ENCODE measurements at regions not wholly inside any gene's neighbourhood (a gene's known extent, or its start where the extent isn't known, plus 50 kb on each side); places are given as distances from the start of the nearest gene placed in this dataset.
A peak's percentile ranks its signal among the peaks of the same experiment; 100 is the strongest.
"Not testable (repeated sequence)": the region's sequence is repeated elsewhere in the genome, so short reads cannot be mapped to it uniquely, and the experiment has no call there.

DNA sequence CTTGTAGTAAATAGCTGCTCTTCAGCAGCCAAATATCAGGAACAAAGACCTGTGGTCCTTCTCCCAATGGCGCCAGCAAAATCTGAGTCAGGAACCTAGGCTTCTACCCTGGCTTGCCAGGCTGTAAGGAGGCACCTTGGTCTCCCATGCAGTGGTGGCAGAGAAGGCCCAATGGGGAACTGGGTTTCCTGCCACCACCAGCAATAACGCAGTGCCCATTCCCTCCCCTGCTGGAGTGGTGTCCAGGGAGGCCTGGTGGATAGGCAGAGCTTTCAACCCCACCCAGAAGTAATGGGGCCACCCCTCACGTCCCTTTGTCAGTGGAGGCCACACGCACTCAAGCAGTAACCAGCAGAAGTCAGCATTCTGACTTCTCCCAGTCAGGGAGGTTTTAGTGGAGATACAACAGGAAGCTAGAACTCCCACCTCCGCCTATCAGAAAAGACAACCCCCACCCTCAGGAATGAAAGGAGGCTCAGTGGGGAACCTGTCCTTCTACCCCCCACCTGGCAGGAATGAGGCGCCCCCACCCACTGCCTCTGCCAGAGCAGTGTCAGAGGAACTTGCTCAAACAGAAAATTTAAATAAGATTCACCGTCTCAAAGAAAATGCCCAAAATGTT, 132.4 kb downstream of the COPS8 start:
- DNase-seq: peak; percentile 92

DNA sequence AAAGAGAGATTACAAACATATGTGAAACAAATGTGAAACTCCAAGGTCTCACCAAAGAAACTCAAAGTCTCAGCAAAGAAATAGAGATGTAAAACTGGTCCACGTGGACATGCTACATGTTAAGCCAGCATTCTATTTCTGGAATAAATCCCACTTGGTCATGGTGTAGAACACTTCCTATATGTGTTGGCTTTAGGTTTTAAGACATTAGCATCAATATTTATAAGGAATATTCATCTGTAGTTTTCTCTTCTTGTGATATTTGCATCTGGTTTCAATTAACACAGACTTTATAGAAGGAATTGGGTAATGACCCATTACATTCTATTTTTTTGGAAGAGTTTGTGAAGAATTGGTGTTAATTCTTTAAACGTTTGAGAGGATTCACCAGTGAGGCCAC, 133.1 kb downstream of the COPS8 start:
- DNase-seq: peak; percentile 94

DNA sequence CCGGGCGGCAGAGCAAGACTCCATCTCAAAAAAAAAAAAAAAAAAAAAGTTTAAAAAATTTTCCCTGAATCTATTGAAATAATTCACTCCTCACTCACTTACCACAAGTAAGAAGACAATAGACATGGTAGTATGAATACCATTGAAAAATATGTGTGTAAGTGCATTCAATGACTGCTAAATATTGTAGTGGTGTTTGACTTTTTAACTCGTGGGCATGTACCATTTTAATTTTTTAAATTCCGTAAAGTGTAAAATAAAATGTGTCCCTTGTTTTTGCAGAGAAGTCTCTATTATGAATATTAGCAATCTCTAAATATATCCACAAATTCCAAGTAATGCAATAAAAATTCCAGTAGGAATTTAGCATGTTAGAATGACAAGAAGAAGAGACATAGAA, 134.1 kb downstream of the COPS8 start:
- peak; percentile 64 for DNase-seq

DNA sequence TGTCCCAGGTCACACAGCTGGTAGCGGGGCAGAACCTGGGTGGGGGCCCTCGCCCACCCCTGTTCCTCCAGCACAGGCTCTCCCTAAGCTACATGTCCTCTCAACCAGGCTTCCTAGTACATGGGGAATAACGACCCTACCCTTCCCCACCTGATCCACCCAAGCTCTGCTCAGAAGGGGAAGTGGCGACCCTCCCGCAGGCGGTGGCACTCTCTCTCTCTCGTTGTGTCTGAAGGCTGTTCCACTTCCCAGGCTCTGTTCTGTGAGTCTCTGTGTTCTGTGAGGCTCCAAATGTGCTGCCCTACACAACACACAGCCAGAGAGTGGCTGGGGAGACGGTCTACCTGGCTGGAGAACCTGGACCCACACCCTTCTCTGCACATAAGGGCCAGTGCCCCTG, 135.8 kb downstream of the COPS8 start:
- DNase-seq: no peak

DNA sequence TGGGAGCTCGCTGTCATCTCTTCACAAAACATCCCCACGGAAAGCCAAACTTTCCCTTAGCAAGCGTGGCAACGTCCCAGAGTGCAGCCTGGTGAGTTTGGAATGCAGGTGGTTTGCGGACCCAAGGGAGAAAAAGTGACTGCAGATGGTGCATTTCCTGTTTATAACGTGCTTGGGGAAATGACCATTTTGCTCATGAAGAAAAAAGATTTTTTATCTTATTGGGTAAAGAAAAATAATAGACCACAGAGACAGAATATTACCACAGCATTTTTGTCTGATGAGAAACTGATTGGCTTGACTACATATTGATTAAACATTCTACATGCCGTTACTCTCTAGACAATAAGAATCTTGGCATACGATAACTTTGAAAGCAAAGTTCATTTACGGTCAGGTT, 136.5 kb downstream of the COPS8 start:
- DNase-seq: peak; percentile 97

DNA sequence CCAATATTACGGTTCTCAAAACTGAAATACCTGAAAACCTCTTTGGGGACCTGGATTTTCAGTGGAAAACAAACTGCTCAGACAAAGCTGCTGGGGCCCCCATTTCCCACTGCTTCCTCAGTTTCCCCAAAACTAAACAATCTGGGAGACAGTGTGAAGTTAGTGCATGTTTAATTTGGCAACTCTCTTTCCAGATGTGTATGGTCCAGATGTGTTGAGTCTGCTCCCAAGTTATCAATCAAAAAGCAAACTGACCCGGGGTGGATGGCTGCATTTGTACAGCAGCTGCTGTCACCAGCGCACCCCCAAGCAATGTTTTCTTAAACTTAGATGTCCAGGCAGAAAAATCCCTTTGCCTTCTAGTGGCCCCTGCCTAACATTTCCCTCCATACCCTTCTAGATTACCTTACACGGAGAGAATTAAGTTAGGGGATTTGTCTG, 136.9 kb downstream of the COPS8 start:
- DNase-seq: peak; percentile 57

DNA sequence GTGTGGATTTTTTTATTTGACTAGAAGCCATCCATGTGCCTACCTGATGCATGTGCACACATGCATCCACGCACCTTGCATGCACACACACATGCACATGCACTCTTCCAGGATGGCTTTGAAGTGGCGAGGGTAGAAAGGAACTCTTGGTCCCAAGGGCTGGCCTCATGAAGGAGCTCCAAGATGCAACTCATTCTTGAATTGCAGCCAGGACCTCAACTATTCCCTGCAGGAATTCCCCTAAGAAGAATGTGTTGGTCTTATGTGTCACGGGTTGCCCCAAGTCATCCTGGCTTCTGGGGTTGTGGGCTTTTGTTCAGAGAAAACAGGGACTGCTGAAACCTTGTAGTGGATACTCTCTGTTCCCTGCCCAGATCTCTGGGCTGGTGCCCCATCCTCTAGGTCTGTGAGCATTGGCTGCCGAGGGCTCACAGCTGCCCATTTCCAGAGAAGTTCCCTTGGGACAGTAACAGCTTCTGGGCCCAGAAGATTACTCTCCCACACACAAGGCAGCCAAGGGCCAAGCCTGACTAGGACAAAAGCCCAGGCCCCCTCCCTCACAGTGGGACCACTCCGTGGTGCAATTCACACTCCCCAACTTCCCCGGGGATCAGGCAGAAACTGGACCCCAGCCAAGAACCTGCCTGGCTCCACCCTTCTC, 137.6 kb downstream of the COPS8 start:
- peak; percentile 100 for DNase-seq

DNA sequence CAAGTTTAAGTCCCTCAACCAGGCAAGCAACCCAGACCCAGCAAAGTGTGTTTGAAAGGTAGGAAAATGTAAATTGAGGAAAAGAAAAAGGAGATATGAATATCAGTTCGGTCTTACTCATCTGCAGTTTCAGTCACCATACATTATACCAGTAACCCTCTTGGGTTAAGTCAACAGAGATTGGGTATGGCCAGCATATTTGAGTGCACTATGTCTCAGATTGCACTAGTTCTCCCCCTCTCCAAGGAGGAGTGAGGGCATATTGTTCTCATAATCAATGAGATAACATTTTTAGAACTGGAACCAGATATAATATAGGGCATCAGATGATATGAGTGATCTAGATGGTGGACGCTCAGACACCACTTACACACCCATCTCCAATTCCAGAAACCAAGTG, 141.5 kb downstream of the COPS8 start:
- no peak for DNase-seq

DNA sequence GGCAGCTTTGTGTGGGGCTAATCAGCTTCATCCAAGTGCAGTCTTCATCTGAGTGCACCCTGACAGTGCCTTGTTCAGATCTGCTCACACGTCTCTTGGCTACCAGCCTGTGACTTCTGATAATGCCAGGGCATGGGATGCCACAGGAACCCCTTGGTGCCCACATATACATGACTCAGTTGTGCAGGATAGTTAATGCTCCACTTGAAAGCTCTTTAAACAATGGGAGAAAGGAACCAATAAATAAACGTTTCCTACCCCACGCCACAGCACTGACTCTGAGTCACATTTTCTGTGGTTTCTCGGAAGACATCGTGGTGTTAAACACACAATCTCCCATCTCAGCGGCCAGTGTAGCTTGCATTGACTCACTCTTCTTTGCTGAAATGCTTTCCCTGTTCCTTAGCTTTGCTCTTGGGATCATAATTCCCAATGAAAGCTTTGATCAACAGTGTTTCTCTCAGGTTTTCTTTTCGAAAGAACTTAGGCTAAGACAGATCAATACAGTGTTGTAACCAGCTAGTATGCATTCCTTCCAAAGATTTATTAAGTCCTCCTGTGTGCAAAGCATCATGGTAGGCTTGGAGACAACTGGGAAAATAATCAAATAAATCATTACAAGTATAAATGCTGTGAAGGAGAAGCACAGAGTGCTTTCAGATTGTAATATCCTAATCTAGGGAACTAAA, 142.0 kb downstream of the COPS8 start:
- DNase-seq: peak; percentile 95

DNA sequence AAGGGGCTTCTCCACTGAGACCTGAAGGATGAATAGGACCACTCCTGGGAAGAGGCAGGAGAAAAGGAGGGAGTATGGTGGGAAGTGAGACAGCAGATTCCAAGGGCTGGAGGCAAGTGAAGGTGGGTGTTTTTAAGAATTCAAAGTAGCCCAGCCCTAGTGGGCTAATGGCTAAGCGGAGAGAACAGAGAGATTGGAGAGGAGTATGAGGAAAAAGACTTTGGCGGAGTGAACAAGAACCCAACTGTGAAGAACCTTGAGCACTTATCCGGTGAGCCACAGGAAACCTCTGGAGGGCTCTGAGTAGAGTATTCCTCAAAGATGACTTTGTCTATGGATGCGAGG, 142.6 kb downstream of the COPS8 start:
- DNase-seq: no peak

DNA sequence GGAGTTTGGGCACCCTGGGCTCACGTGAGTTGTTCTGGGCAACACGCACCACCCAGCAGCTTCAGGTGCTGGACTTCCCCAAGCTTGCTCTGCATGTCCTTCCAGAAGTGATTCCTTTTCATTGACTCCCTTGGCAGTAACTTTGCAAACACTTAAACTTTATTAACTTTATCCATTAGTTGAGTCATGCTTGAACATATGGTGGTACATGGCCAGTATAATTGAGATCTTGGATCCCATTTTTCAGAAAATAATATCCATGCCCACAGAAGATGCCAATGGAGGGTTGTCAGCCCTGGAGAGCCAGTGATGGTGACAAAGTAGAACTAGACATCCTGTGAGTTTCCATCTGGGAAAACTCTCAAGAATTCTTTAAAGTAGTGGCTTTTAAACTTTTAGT, 144.2 kb downstream of the COPS8 start:
- DNase-seq: no peak

DNA sequence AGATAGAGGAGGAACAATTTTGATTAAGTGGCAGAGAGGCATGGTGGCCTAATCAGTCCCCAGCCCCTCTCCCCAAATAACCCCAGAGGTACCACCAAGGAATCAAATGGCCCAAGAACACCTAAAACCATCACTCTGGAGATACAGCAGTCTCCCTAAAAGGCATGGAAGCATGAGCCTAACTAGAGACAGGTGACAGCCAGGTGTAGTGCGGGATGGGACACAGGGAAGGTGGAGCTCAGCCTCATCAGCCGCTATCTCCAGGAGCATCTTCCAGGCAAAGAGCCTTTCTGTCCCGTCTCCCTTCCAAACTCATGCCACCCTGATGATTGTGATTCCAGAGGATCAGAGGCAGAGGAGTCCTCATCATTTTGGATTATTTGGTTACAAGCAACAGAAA, 144.7 kb downstream of the COPS8 start:
- no peak for DNase-seq

DNA sequence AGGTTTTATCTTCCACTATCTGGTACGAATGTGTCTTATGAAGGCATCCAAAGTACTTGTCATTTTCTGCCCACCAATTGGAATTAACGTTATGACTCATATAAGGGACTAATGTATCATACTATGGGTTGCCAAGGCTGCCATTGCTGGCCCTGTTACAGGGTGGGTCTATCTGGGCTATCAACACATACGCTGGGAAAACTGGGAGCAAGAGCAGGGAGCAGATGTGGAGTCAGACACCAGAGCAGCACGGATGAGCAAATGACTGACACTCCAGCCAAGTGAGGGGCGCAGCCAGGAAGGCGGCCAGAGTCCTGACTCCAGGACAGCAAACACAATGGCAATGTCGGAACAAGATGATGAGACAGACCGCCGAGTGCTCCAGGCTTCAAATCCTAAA, 145.9 kb downstream of the COPS8 start:
- DNase-seq: no peak

DNA sequence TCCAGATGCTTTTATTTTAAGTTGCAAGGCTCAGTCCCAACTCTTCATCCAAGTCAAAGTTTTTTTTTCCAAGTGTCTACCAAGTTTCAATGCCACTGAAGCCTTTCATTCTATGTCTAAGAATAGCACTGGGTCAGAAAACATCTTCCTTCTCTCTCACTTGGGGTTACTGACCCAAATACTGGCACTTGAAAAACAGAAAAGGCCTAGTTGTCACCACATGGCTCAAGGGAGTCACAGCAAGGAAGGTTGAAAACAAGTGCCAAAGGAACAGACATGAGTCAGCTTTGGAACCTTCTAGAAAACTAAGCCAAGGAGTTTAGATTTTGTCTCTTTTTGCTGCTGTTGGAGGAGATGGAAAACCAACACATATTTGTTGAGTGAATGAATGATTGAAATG, 146.5 kb downstream of the COPS8 start:
- DNase-seq: no peak

DNA sequence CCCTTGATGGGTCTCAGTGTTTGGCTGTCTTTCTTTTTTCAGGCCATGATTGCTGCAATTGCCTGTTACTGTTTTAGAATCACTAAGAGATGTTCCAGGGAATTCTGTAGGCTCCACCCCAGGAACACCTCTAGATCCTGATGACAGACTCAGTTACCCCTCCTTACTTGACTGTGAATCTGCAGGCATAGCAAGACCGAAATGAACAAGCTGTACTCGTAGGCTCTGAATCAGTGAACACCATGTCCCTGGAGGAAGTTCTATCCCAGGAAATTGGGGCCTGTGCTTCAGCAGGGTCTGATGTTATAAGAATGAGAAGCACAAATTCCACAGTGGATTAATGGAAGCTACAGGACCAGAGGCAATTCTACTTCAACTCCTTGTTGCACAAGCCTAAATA, 148.6 kb downstream of the COPS8 start:
- no peak for DNase-seq

DNA sequence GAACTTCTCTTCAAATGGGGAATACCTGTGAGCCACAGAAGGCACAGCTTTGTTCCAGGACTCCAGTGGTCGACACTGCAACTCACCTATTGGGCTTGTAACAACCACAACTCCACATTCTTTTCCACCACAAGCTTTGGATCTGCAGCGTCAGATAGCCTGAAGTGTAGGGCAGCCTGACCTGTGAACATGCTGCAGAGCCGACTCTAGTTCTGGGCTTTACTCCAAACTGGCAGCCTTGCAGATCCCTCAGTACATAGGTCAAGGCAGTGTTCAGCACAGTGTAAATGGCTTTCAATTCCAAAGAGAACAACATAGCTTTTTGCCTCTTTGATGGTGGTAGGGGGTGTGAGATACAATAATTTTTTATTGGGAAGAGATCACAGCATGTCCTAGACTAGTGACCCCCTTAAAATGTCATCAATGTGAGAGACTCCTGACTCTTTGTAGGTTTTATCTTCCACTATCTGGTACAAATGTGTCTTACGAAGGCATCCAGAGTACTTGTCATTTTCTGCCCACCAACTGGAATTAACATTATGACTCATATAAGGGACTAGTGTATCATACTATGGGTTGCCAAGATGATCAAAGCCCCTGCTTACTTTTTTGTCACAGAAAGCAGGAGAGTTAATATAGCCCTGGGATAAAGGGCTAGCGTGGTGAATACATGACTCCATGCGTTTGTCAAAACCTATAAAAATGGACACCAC, 149.8 kb downstream of the COPS8 start:
- peak; percentile 90 for DNase-seq

DNA sequence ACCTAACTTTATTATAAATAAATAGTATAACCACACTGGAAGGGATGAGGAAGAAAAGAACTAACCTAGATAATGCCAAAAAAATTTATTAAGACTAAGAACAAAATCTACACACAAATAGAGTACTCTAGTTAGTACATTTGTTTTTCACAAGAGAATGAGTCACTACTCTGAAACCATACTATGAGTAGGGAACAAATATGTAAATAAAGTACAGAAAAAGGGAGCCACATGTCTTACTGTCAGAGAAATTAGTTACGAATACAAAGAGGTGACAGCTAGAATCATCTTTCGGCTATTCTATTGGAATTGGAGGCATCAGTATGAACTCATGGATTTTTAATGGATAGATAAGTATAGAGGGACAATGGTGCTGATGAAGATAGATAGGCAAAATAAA, 150.5 kb downstream of the COPS8 start:
- DNase-seq: peak; percentile 41

DNA sequence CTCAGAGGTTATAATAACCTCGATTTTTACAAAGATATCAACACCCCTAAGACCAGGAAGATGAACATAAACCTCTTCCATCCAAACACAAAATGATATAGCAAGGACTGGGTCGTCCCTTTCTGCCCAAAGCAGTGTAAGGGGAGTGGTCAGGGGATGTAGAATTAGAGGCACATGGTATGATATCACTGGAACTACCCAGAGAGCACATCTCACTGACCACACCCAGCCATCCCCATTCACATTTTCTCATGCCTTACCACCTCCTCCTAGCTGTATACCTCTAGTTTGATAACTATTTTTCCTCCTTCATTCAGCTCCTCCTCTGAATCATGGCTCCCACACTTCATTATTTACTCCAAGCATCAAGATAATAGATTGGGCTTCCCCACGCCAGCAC, 152.6 kb downstream of the COPS8 start:
- DNase-seq: no peak

DNA sequence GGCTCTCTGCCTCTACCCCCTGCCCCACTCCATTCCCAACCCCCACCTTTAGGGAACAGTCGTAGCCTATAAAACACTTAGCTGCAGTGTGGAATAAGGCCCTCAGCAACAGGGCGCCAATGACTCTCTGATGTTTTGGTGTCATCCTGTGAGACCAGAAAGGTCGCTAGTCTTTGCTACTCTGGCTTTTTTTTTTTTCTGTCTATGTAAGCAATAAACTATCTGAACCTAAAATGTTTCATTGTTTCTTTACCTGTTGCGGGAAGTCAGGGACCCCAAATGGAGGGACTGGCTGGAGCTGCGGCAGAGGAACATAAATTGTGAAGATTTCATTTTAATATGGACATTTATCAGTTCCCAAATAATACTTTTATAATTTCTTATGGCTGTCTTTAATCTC, 154.6 kb downstream of the COPS8 start:
- DNase-seq: no peak

DNA sequence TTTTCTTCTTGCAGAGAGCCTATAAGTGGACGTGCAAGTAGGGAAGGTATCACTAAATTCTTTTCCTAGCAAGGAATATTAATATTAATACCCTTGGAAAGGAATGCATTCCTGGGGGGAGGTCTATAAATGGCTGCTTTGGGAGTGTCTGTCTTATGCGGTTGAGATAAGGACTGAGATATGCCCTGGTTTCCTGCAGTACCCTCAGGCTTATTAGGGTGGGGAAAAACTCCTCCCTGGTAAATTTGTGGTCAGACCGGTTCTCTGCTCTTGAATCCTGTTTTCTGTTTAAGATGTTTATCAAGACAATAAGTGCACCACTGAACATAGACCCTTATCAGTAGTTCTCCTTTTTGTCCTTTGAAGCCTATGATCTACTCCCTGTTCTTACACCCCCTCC, 155.2 kb downstream of the COPS8 start:
- DNase-seq: not testable (repeated sequence)

DNA sequence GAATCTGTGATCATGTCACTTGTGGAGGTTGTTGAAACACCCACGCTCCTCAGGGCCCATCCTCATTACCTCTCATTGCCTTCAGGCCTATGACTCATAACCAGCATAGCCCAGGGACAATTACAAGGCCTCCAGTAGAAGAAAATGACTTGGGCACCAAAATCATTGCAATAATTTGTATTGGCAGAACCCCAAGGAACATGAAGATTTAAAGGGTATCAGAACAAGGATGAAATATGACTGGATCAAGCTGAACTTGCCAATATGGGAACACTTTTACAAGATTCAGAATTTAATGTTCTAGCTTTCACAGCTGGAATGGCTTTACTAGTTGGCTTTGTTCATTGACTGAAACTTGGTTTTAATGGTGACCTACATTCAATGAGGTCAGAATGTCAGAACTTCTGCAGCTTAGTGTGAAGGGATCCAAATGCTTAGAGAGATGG, 156.4 kb downstream of the COPS8 start:
- no peak for DNase-seq

DNA sequence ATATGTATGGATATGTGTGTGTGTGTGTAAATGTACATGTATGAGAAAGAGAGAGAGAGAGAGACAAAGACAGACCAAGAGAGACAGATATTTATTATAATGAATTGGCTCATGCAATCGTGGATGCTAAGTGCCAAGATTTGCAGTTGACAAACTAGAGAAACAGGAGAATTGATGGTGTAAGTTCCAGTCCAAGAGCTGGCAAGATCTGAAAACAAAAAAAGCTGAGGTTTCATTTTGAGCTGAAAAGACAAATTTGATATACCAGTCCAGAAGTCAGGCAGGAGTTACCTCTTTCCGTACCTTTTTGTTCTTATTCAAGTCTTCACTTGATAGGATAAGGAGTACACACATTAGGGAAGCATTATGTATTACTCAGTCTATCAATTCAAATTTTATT, 157.8 kb downstream of the COPS8 start:
- no peak for DNase-seq

DNA sequence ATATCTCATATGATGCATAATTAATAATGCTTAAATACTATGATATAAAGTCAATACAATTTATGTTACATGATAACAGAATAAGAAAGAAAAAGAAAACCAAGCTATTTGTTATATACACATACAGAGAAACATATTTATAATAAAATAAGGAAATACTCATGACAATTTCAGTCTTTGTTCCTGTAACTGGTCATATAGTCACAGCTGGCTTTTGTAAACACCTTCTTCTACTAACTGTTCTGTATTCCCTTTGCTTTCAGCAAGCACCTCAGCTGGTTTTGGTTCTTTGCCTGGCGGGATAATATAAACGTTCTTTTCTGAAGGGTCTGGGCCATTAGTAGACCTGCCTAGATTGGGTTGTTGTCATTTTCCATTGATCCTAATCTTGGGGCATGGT, 158.5 kb downstream of the COPS8 start:
- no peak for DNase-seq

All from fibroblast of upper back skin (primary cell).